ENCODE measurements at regions not wholly inside any gene's neighbourhood (a gene's known extent, or its start where the extent isn't known, plus 50 kb on each side); places are given as distances from the start of the nearest gene placed in this dataset.

- no peak for TF ChIP-seq CTCF (IDR thresholded peaks at IDR 0.05; ENCODE audit: extremely low read depth, low read depth, low read length)
- Histone ChIP-seq H3K4me3 (ENCODE audit: insufficient read depth, low read length) (no peak overlapping the region), H4K20me1 (ENCODE audit: insufficient read depth, low read length) (no peaks in the 10 kb centered on the region), H3K9me3 (ENCODE audit: low read depth, low read length) (no peaks in the 10 kb centered on the region), H3K27me3 (ENCODE audit: insufficient read depth, low read length) (no peaks in the 10 kb centered on the region), H3K27ac (ENCODE audit: low read depth, low read length) (no peak overlapping the region), H2AFZ (ENCODE audit: low read length) (no peak overlapping the region), H3K4me2 (ENCODE audit: insufficient read depth, low read length) (no peak overlapping the region), H3K4me1 (ENCODE audit: insufficient read depth, low read length) (no peaks in the 10 kb centered on the region), H3K79me2 (ENCODE audit: insufficient read depth, low read length) (no peaks in the 10 kb centered on the region), H3K36me3 (ENCODE audit: insufficient read depth, low read length) (no peaks in the 10 kb centered on the region)
- no peak for DNase-seq (ENCODE audit: insufficient read length, low spot score, missing footprints)
Observed at GRCh38 chr3:162602619-162603018, 1106.0 kb downstream of the OTOL1 start.

GRCh38 chr3:162605651-162606204 is 1109.1 kb downstream of the OTOL1 start:
- Histone ChIP-seq H3K27ac (ENCODE audit: low read depth, low read length) (no peak overlapping the region), H3K4me2 (ENCODE audit: insufficient read depth, low read length) (no peak overlapping the region), H4K20me1 (ENCODE audit: insufficient read depth, low read length) (no peaks in the 10 kb centered on the region), H2AFZ (ENCODE audit: low read length) (no peak overlapping the region), H3K9me3 (ENCODE audit: low read depth, low read length) (no peaks in the 10 kb centered on the region), H3K4me1 (ENCODE audit: insufficient read depth, low read length) (no peaks in the 10 kb centered on the region), H3K4me3 (ENCODE audit: insufficient read depth, low read length) (no peak overlapping the region), H3K27me3 (ENCODE audit: insufficient read depth, low read length) (no peaks in the 10 kb centered on the region), H3K79me2 (ENCODE audit: insufficient read depth, low read length) (no peaks in the 10 kb centered on the region), H3K36me3 (ENCODE audit: insufficient read depth, low read length) (no peaks in the 10 kb centered on the region)
- no peak for TF ChIP-seq CTCF (IDR thresholded peaks at IDR 0.05; ENCODE audit: extremely low read depth, low read depth, low read length)
- DNase-seq (ENCODE audit: insufficient read length, low spot score, missing footprints): no peak

GRCh38 chr3:162610261-162610660 is 1113.7 kb downstream of the OTOL1 start:
- Histone ChIP-seq H3K4me2 (ENCODE audit: insufficient read depth, low read length) (no peak overlapping the region), H3K9me3 (ENCODE audit: low read depth, low read length) (no peaks in the 10 kb centered on the region), H4K20me1 (ENCODE audit: insufficient read depth, low read length) (no peaks in the 10 kb centered on the region), H3K36me3 (ENCODE audit: insufficient read depth, low read length) (no peaks in the 10 kb centered on the region), H3K27me3 (ENCODE audit: insufficient read depth, low read length) (no peaks in the 10 kb centered on the region), H3K4me3 (ENCODE audit: insufficient read depth, low read length) (no peak overlapping the region), H2AFZ (ENCODE audit: low read length) (no peak overlapping the region), H3K4me1 (ENCODE audit: insufficient read depth, low read length) (no peaks in the 10 kb centered on the region), H3K79me2 (ENCODE audit: insufficient read depth, low read length) (no peaks in the 10 kb centered on the region), H3K27ac (ENCODE audit: low read depth, low read length) (no peak overlapping the region)
- no peak for TF ChIP-seq CTCF (IDR thresholded peaks at IDR 0.05; ENCODE audit: extremely low read depth, low read depth, low read length)
- no peak for DNase-seq (ENCODE audit: insufficient read length, low spot score, missing footprints)

- Histone ChIP-seq H4K20me1 (ENCODE audit: insufficient read depth, low read length) (no peaks in the 10 kb centered on the region), H3K4me3 (ENCODE audit: insufficient read depth, low read length) (no peak overlapping the region), H2AFZ (ENCODE audit: low read length) (no peak overlapping the region), H3K4me2 (ENCODE audit: insufficient read depth, low read length) (no peak overlapping the region), H3K79me2 (ENCODE audit: insufficient read depth, low read length) (no peaks in the 10 kb centered on the region), H3K4me1 (ENCODE audit: insufficient read depth, low read length) (no peaks in the 10 kb centered on the region), H3K27ac (ENCODE audit: low read depth, low read length) (no peak overlapping the region), H3K9me3 (ENCODE audit: low read depth, low read length) (no peaks in the 10 kb centered on the region), H3K27me3 (ENCODE audit: insufficient read depth, low read length) (no peaks in the 10 kb centered on the region), H3K36me3 (ENCODE audit: insufficient read depth, low read length) (no peaks in the 10 kb centered on the region)
- no peak for TF ChIP-seq CTCF (IDR thresholded peaks at IDR 0.05; ENCODE audit: extremely low read depth, low read depth, low read length)
- no peak for DNase-seq (ENCODE audit: insufficient read length, low spot score, missing footprints)
Observed at GRCh38 chr3:162612991-162613390, 1116.4 kb downstream of the OTOL1 start.

Data from osteoblast (primary cell).